Endodermal cell (in vitro differentiated cells): ENCODE measurements at regions not wholly inside any gene's neighbourhood (a gene's known extent, or its start where the extent isn't known, plus 50 kb on each side); places are given as distances from the start of the nearest gene placed in this dataset.
A peak's percentile ranks its signal among the peaks of the same experiment; 100 is the strongest.

Source experiments
- DNase-seq: peaks from one replicate; pipeline ENCODE4 v3.0.0-alpha.2; 2017
- H3K27ac ChIP-seq: 2 replicates; pipeline ENCODE4 v1.5.1; 2013; ENCODE audit warnings: mild to moderate bottlenecking, low read depth, low read length, moderate library complexity
- H3K27me3 ChIP-seq: 2 replicates; pipeline ENCODE4 v1.6.1; 2013; ENCODE audit warnings: mild to moderate bottlenecking, low read length, moderate library complexity; ENCODE audit not compliant: insufficient read depth, control insufficient read depth, poor library complexity, severe bottlenecking
- H3K36me3 ChIP-seq: 2 replicates; pipeline ENCODE4 v1.7.0; 2013; ENCODE audit warnings: mild to moderate bottlenecking, low read length, moderate library complexity; ENCODE audit not compliant: control insufficient read depth, insufficient read depth
- H3K4me1 ChIP-seq: one replicate; pipeline ENCODE4 v1.7.0; 2013; ENCODE audit warnings: low read length; ENCODE audit not compliant: control insufficient read depth, insufficient read depth
- H3K4me3 ChIP-seq: 2 replicates; pipeline ENCODE4 v1.5.1; 2013; ENCODE audit warnings: mild to moderate bottlenecking, low read length, moderate library complexity
- H3K9ac ChIP-seq: 2 replicates; pipeline ENCODE4 v1.6.1; 2013; ENCODE audit warnings: mild to moderate bottlenecking, low read length, moderate library complexity; ENCODE audit not compliant: poor library complexity, severe bottlenecking; ENCODE audit errors: extremely low read depth
- H3K9me3 ChIP-seq: 2 replicates; pipeline ENCODE4 v1.6.1; 2013; ENCODE audit warnings: mild to moderate bottlenecking, low read length, moderate library complexity; ENCODE audit not compliant: control insufficient read depth
- H3K27ac Mint-ChIP-seq: 2 replicates; pipeline ENCODE4 v1.8.0; 2020; ENCODE audit warnings: mixed read lengths
- H3K27me3 Mint-ChIP-seq: 2 replicates; pipeline ENCODE4 v1.8.0; 2021; ENCODE audit warnings: mild to moderate bottlenecking, mixed read lengths; ENCODE audit not compliant: insufficient read depth
- H3K36me3 Mint-ChIP-seq: 2 replicates; pipeline ENCODE4 v1.8.0; 2020; ENCODE audit warnings: low read depth, mixed read lengths
- H3K4me1 Mint-ChIP-seq: 2 replicates; pipeline ENCODE4 v1.8.0; 2020; ENCODE audit warnings: mixed read lengths
- H3K4me3 Mint-ChIP-seq: 2 replicates; pipeline ENCODE4 v1.8.0; 2020; ENCODE audit warnings: mild to moderate bottlenecking, moderate library complexity, mixed read lengths
- H3K9me3 Mint-ChIP-seq: 2 replicates; pipeline ENCODE4 v1.8.0; 2020; ENCODE audit warnings: mild to moderate bottlenecking, mixed read lengths
- CTCF ChIP-seq: fragments of 200-600 bp; sonication (generic); conservative IDR thresholded peaks from 2 replicates; pipeline ENCODE4 v1.5.0; 2021; ENCODE audit warnings: antibody characterized with exemption, mild to moderate bottlenecking
- WGBS, 2 experiments: methylation state at CpG; one replicate each; pipeline versions ENCODE4 v1.1.5 to v1.1.7; 2013; ENCODE audit warnings: missing lambda C conversion rate in 2 of 2, mixed read lengths in 1 of 2; ENCODE audit not compliant: insufficient coverage in 1 of 2, insufficient read length in 1 of 2; 5-methylcytosine and 5-hydroxymethylcytosine counted together

DNA sequence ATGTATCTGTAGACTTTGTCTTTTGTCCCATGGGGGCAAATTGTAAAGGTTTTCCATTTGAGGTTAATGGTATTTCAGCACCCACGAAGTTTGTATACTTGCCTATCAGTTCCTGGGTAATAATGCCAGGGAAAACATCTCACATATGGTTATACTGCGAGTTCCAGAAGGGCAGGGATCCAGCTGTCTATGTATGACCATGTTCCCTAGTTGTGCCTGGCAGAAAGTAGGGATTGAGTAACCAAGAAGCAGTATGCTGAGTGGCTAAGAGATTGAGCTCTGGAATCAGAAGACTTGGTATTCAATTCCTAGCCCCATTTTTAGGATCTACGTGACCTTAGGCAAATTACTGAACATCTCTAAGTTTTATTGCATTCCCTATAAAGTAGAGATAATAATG lies 173.2 kb upstream of the PWP1 start:
- Mint-ChIP-seq H3K4me1 (peaks cover 9% of the 10 kb centered on the region), H3K27me3 (peaks cover 9% of the 10 kb centered on the region), H3K9me3 (no peaks in the 10 kb centered on the region)

GRCh38 chr12:107513184-107513583 lies 172.4 kb upstream of the PWP1 start:
- Mint-ChIP-seq H3K27ac (no peak overlapping the region), H3K36me3 (no peaks in the 10 kb centered on the region), H3K9me3 (no peaks in the 10 kb centered on the region), H3K4me1 (peaks cover 9% of the 10 kb centered on the region), H3K27me3 (peaks cover 5% of the 10 kb centered on the region), H3K4me3 (no peak overlapping the region)
- H3K36me3 ChIP-seq: no peaks in the 10 kb centered on the region
- H3K27me3 ChIP-seq: no peaks in the 10 kb centered on the region
- no peak overlapping the region for H3K27ac ChIP-seq
- peaks cover 3% of the 10 kb centered on the region for H3K4me1 ChIP-seq
- no peak for TF ChIP-seq CTCF
- no peaks in the 10 kb centered on the region for H3K9me3 ChIP-seq
- H3K9ac ChIP-seq: no peak overlapping the region
- H3K4me3 ChIP-seq: no peak overlapping the region
- 74 to 92% methylated on average over 3 to 4 of the region's 5 CpGs for WGBS, 2 experiments
- DNase-seq: peak; percentile 49

More for the DNA sequence above, 173.2 kb upstream of the PWP1 start:
- Histone ChIP-seq H3K9ac (no peak overlapping the region), H3K9me3 (no peaks in the 10 kb centered on the region), H3K4me1 (peaks cover 3% of the 10 kb centered on the region), H3K27me3 (no peaks in the 10 kb centered on the region), H3K36me3 (no peaks in the 10 kb centered on the region), H3K4me3 (no peak overlapping the region), H3K27ac (no peak overlapping the region)
- no peak overlapping the region for H3K4me3 Mint-ChIP-seq
- TF ChIP-seq CTCF: no peak
- H3K27ac Mint-ChIP-seq: no peak overlapping the region
- 93 to 95% methylated on average over 2 to 3 of the region's 3 CpGs for WGBS, 2 experiments
- no peaks in the 10 kb centered on the region for H3K36me3 Mint-ChIP-seq
- peak; percentile 19 for DNase-seq

GRCh38 chr12:107513636-107514400 lies 171.8 kb upstream of the PWP1 start:
- 100% methylated on average over 3 of the region's 3 CpGs for WGBS, 2 experiments
- no peaks in the 10 kb centered on the region for H3K27me3 ChIP-seq
- no peak overlapping the region for H3K27ac Mint-ChIP-seq

More at GRCh38 chr12:107513636-107514400, 171.8 kb upstream of the PWP1 start:
- no peaks in the 10 kb centered on the region for H3K36me3 Mint-ChIP-seq
- peaks cover 5% of the 10 kb centered on the region for H3K27me3 Mint-ChIP-seq
- TF ChIP-seq CTCF: no peak
- Histone ChIP-seq H3K4me3 (no peak overlapping the region), H3K4me1 (peaks cover 3% of the 10 kb centered on the region), H3K9me3 (no peaks in the 10 kb centered on the region), H3K36me3 (no peaks in the 10 kb centered on the region), H3K27ac (no peak overlapping the region), H3K9ac (no peak overlapping the region)
- H3K9me3 Mint-ChIP-seq: no peaks in the 10 kb centered on the region
- peak; percentile 44 for DNase-seq
- H3K4me3 Mint-ChIP-seq: no peak overlapping the region
- H3K4me1 Mint-ChIP-seq: peaks cover 9% of the 10 kb centered on the region
